Gastrocnemius medialis (tissue), 4 donors: ENCODE measurements at regions not wholly inside any gene's neighbourhood (a gene's known extent, or its start where the extent isn't known, plus 50 kb on each side); places are given as distances from the start of the nearest gene placed in this dataset.

Source experiments
- POLR2A ChIP-seq, 2 donors: fragments of 450-650 bp; IDR thresholded peaks; one replicate each; pipeline ENCODE4 v1.6.1; 2017; ENCODE audit warnings: antibody characterized with exemption in 2 of 2, mild to moderate bottlenecking in 2 of 2, moderate library complexity in 2 of 2
- TF ChIP-seq, protein P1 (sequence below), 5 experiments: fragments of 450-650 bp in 3 of 5; fragments of 200-600 bp in 2 of 5; sonication (generic) in 2 of 5; IDR thresholded peaks in 4 of 5; conservative IDR thresholded peaks in 1 of 5; 1 replicate in 4 of 5; 2 replicates in 1 of 5; pipeline ENCODE4 v1.5.1; 2016 to 2019; ENCODE audit warnings: antibody characterized with exemption in 5 of 5, mild to moderate bottlenecking in 3 of 5, moderate library complexity in 3 of 5

DNA sequence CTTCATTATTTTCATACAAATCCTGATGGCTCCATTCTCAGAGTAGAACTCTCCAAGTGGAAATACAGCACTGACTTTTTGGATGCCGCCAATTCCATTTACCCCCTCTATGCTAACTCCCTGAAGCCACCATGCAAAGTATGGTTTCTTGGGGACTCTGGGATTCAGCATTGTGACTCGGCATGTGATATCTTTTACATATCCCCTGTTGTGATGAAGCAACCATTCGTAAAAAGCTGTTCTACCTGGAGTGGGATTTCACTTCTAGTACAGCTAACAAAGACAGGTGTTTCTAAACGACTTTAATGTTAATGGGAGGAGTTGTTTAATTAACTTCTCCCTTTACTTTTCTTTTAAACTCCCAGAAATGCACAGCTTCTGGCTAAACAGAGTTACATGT lies 533.5 kb downstream of the RBFOX1 start:
- TF ChIP-seq, protein P1, sequence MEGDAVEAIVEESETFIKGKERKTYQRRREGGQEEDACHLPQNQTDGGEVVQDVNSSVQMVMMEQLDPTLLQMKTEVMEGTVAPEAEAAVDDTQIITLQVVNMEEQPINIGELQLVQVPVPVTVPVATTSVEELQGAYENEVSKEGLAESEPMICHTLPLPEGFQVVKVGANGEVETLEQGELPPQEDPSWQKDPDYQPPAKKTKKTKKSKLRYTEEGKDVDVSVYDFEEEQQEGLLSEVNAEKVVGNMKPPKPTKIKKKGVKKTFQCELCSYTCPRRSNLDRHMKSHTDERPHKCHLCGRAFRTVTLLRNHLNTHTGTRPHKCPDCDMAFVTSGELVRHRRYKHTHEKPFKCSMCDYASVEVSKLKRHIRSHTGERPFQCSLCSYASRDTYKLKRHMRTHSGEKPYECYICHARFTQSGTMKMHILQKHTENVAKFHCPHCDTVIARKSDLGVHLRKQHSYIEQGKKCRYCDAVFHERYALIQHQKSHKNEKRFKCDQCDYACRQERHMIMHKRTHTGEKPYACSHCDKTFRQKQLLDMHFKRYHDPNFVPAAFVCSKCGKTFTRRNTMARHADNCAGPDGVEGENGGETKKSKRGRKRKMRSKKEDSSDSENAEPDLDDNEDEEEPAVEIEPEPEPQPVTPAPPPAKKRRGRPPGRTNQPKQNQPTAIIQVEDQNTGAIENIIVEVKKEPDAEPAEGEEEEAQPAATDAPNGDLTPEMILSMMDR (IDR thresholded peaks at IDR 0.05 in 4 of 5, conservative IDR thresholded peaks at IDR 0.05 in 1 of 5), result no peak
- no peak for TF ChIP-seq POLR2A (IDR thresholded peaks at IDR 0.05)
